LNCaP clone FGC (cell line): ENCODE measurements at regions not wholly inside any gene's neighbourhood (a gene's known extent, or its start where the extent isn't known, plus 50 kb on each side); places are given as distances from the start of the nearest gene placed in this dataset.

Experiments used
- DNase-seq: peaks from one replicate; pipeline ENCODE4 v3.0.0-alpha.2; 2011; ENCODE audit warnings: low read depth
- H3K4me3 ChIP-seq: 2 replicates; pipeline ENCODE4 v1.5.1; 2011; ENCODE audit warnings: mild to moderate bottlenecking, low read depth, low read length, control low read depth
- TF ChIP-seq, protein P1 (sequence below): IDR thresholded peaks from 2 replicates; pipeline ENCODE4 v1.5.1; 2012; ENCODE audit warnings: mild to moderate bottlenecking; ENCODE audit not compliant: control insufficient read depth, insufficient read depth; ENCODE audit errors: extremely low read depth

DNA sequence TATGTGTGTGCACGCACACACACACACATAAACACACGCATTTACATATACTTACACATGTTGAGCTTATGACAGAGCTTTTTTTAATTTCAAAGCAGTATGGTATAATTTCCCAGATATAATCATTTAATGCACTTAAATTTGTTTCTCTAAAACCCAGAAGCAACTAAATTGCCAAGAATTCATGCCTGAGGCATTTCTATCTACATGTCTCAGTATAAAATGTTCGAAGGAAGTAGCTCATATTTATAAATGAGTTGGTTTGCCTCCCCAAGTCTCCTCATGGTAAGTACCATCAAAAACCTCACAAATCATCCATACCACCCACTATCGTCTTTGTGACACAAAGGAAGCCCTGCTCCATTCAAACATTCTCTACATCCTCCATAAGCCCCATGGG lies 130.6 kb downstream of the RPL22L1 start:
- no peak overlapping the region for H3K4me3 ChIP-seq
- TF ChIP-seq, protein P1, sequence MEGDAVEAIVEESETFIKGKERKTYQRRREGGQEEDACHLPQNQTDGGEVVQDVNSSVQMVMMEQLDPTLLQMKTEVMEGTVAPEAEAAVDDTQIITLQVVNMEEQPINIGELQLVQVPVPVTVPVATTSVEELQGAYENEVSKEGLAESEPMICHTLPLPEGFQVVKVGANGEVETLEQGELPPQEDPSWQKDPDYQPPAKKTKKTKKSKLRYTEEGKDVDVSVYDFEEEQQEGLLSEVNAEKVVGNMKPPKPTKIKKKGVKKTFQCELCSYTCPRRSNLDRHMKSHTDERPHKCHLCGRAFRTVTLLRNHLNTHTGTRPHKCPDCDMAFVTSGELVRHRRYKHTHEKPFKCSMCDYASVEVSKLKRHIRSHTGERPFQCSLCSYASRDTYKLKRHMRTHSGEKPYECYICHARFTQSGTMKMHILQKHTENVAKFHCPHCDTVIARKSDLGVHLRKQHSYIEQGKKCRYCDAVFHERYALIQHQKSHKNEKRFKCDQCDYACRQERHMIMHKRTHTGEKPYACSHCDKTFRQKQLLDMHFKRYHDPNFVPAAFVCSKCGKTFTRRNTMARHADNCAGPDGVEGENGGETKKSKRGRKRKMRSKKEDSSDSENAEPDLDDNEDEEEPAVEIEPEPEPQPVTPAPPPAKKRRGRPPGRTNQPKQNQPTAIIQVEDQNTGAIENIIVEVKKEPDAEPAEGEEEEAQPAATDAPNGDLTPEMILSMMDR = no peak
- DNase-seq = no peak

DNA sequence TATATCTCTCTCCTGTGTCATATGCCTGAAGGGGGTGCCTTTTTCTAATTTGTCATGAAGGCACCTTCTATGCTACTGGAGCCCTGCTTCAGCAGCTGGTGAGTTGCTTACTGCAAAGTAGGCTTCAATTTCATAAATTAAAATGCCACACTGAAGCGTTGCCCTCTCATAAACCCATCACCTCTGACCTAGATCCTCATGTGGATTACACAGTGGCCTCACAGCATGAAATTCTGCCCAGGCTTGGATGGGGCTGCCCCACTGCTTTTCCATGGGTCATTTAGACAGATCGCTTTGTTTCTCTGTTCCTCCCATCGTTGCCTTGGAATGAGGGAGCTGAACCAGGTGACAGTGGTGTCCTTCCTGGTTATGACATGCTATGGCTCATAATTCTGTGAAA lies 131.2 kb downstream of the RPL22L1 start:
- TF ChIP-seq, protein P1 = no peak
- no peak for DNase-seq
- no peak overlapping the region for H3K4me3 ChIP-seq

DNA sequence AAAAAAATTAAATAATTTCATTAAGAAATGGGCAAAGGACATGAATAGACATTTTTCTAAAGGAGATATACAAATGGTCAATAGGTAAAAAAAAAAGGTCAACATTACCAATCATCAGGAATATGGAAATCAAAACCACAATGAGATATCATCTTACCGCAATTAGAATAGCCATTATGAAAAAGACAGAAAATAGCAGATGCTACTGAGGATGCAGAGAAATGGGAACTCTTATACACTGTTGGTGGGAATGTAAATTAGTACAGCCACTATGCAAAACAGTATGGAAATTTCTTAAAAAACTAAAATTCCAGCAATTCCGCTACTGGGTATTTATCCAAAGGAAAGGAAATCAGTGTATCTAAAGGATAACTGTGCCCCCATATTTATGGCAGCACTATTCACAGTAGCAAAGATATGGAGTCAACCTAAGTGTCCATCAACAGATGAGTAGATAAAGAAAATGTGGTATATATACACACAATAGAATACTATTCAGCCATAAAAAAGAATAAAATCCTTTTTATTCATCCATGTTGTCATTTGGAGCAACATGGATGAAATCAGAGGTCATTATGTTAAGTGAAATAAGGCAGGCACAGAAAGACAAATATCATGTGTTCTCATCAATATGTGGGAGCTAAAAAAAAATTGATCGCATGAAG lies 132.4 kb downstream of the RPL22L1 start:
- TF ChIP-seq, protein P1 = no peak
- DNase-seq = no peak
- no peak overlapping the region for H3K4me3 ChIP-seq

DNA sequence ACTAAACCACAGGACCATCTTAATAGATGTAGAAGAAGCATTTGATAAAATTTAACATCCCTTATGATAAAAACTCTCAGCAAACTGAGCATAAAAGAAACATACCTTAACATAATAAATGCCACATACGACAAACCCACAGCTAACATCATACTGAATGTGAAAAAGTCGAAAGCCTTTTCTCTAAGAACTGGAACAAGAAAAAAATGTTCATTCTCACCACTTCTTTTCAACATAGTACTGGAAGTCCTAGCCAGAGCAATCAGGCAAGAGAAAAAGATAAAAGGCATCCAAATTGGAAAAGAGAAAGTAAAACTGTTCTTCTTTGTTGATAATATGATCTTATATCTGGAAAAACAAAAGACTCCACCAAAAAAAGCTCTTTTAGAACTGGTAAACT lies 134.2 kb downstream of the RPL22L1 start:
- DNase-seq = no peak
- TF ChIP-seq, protein P1 = no peak
- H3K4me3 ChIP-seq = no peak overlapping the region

DNA sequence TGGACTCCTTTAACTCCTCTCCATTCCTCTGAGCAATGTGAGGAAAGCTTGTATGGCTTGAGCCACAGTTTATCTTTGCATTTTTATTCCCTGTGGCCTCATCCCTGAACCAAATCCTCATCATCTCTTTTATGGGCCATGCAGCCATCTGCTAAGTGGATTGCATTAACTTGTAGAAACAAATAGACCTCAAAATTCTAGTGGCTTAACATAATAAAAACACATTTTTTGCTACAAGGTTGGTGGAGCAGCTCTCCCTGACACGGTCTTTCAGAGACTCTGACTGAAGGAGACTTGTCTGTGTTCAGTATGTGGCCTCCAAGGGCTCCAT lies 135.3 kb downstream of the RPL22L1 start:
- H3K4me3 ChIP-seq = no peak overlapping the region
- no peak for DNase-seq

DNA sequence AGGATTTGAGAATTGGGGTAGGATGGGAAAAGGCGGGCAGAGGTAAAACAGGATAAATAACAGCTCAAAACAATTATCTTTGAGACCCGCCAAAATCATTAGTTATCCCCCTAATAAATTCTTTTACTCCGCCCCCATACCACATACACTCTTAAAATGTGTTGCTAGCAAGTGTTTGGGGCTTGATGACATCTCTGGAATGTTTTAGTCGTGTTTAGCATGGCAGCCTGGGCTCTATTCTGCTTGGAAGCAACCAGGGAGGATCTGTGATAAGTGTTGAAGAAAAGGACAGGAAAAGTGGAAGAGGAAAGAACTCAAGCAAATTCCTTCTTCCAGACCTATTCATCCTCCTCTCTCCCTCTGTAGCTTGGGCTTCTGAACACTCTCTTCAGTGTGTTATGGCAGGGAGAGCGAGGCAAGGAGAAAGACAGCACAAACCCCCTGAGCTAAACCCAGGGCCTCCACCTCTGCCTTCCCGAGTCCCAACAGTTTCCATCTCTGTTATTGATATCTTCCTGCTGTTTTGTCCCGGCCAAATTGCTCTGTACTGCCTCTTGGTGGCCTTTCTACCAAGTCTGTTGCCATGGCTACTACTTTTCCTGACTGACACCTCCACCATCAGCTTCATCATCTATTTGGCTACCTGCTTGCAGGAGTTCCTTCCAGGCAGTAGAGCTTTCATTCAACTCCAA lies 135.8 kb downstream of the RPL22L1 start:
- no peak for DNase-seq
- TF ChIP-seq, protein P1 = no peak

More for the DNA sequence above, 135.3 kb downstream of the RPL22L1 start:
- TF ChIP-seq, protein P1 = no peak

More for the DNA sequence above, 135.8 kb downstream of the RPL22L1 start:
- H3K4me3 ChIP-seq = no peak overlapping the region
